ENCODE measurements at regions not wholly inside any gene's neighbourhood (a gene's known extent, or its start where the extent isn't known, plus 50 kb on each side); places are given as distances from the start of the nearest gene placed in this dataset.
A peak's percentile ranks its signal among the peaks of the same experiment; 100 is the strongest.

GRCh38 chr17:15886804-15887203 lies 58.1 kb upstream of the ADORA2B start:
- in situ Hi-C loops (cut with HindIII; ENCODE audit: low sequenced_read_pairs) = no loop called here
- no peak for DNase-seq (ENCODE audit: low read depth)
- no peak for TF ChIP-seq CTCF (IDR thresholded peaks at IDR 0.05; ENCODE audit: low read depth, low read length, missing control alignments)
- no peak overlapping the region for H3K4me3 ChIP-seq (ENCODE audit: low read depth, low read length)

- TF ChIP-seq CTCF (IDR thresholded peaks at IDR 0.05; ENCODE audit: low read depth, low read length, missing control alignments) = no peak
- in situ Hi-C loops (cut with HindIII; ENCODE audit: low sequenced_read_pairs) = no loop called here
- no peak overlapping the region for H3K4me3 ChIP-seq (ENCODE audit: low read depth, low read length)
- no peak for DNase-seq (ENCODE audit: low read depth)
Measured at GRCh38 chr17:15888436-15888835, 56.5 kb upstream of the ADORA2B start.

- TF ChIP-seq CTCF (IDR thresholded peaks at IDR 0.05; ENCODE audit: low read depth, low read length, missing control alignments) = no peak
- no peak for DNase-seq (ENCODE audit: low read depth)
- in situ Hi-C loops (cut with HindIII; ENCODE audit: low sequenced_read_pairs) = loop anchor here (5.0 kb wide), 1 partner anchor 52 kb away; no protein-coding TSS in a partner anchor
- no peak overlapping the region for H3K4me3 ChIP-seq (ENCODE audit: low read depth, low read length)
Measured at GRCh38 chr17:15890279-15890892, 54.5 kb upstream of the ADORA2B start.

- TF ChIP-seq CTCF (IDR thresholded peaks at IDR 0.05; ENCODE audit: low read depth, low read length, missing control alignments) = no peak
- H3K4me3 ChIP-seq (ENCODE audit: low read depth, low read length) = no peak overlapping the region
- in situ Hi-C loops (cut with HindIII; ENCODE audit: low sequenced_read_pairs) = loop anchor here (5.0 kb wide), 1 partner anchor 51 kb away; no protein-coding TSS in a partner anchor
- no peak for DNase-seq (ENCODE audit: low read depth)
Measured at GRCh38 chr17:15891318-15891717, 53.6 kb upstream of the ADORA2B start.

- TF ChIP-seq CTCF (IDR thresholded peaks at IDR 0.05; ENCODE audit: low read depth, low read length, missing control alignments) = no peak
- no peak for DNase-seq (ENCODE audit: low read depth)
- in situ Hi-C loops (cut with HindIII; ENCODE audit: low sequenced_read_pairs) = loop anchor here (5.0 kb wide), 1 partner anchor 50 kb away; no protein-coding TSS in a partner anchor
Measured at GRCh38 chr17:15892244-15892643, 52.7 kb upstream of the ADORA2B start.

GRCh38 chr17:15892731-15893657 lies 51.9 kb upstream of the ADORA2B start:
- peak; percentile 81 for DNase-seq (ENCODE audit: low read depth)
- in situ Hi-C loops (cut with HindIII; ENCODE audit: low sequenced_read_pairs) = loop anchor here (5.0 kb wide), 1 partner anchor 49 kb away; no protein-coding TSS in a partner anchor
- no peak overlapping the region for H3K4me3 ChIP-seq (ENCODE audit: low read depth, low read length)
- TF ChIP-seq CTCF (IDR thresholded peaks at IDR 0.05; ENCODE audit: low read depth, low read length, missing control alignments) = no peak

More at GRCh38 chr17:15892244-15892643, 52.7 kb upstream of the ADORA2B start:
- H3K4me3 ChIP-seq (ENCODE audit: low read depth, low read length) = no peak overlapping the region
